Activated naive CD4-positive, alpha-beta T cell treated with Interleukin-2 at 50 U/mL for 16 hours (primary cell): ENCODE measurements at regions not wholly inside any gene's neighbourhood (a gene's known extent, or its start where the extent isn't known, plus 50 kb on each side); places are given as distances from the start of the nearest gene placed in this dataset.

Experiments used
- DNase-seq: peaks from one replicate; pipeline ENCODE4 v3.0.0-alpha.2; 2020

- no peak for DNase-seq
Observed at GRCh38 chr5:176181271-176181855, 56.9 kb upstream of the SIMC1 start.

GRCh38 chr5:176183321-176184074 is 54.7 kb upstream of the SIMC1 start:
- DNase-seq: no peak

- no peak for DNase-seq
Observed at GRCh38 chr5:176184608-176185132, 53.6 kb upstream of the SIMC1 start.

GRCh38 chr5:176185133-176185733 is 53.0 kb upstream of the SIMC1 start:
- DNase-seq: no peak

GRCh38 chr5:176186107-176186506 is 52.1 kb upstream of the SIMC1 start:
- no peak for DNase-seq

- DNase-seq: no peak
Observed at GRCh38 chr5:176187276-176188062, 50.8 kb upstream of the SIMC1 start.

DNA sequence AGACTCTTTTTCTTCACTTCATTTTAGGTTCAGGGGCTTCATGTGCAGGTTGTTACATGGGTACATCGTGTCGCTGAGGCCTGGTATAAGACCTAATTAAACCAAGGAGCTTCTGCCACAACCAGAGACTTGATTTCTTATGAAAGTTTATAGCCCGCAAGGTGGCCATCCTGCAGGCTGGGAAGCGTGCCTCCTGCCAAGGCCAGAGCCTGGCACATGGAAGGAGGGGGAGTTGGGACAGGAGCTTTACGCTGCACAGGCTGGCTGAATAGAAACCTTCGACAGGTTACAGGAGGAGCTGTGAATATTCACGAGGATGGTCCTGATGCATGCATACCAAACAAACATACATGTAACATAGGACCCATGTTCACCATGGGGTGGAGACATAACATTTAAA is 50.1 kb upstream of the SIMC1 start:
- no peak for DNase-seq
